GM23338 (cell line): ENCODE measurements at regions not wholly inside any gene's neighbourhood (a gene's known extent, or its start where the extent isn't known, plus 50 kb on each side); places are given as distances from the start of the nearest gene placed in this dataset.

Source experiments
- ATAC-seq: fragments of 200-7000 bp; cut with Tn5 transposase; 3 replicates; pipeline ENCODE4 v1.9.1; 2020
- DNase-seq: peaks from one replicate; pipeline ENCODE4 v3.0.0-alpha.2; 2015; ENCODE audit warnings: low spot score
- H2AFZ ChIP-seq: fragments of 200-600 bp; sonication (generic); 2 replicates; pipeline ENCODE4 v1.8.0; 2016; ENCODE audit warnings: antibody characterized with exemption, mild to moderate bottlenecking, moderate library complexity
- H3F3A ChIP-seq: fragments of 200-600 bp; sonication (generic); replicated peaks from 2 replicates; pipeline ENCODE4 v1.8.0; 2017; ENCODE audit warnings: antibody characterized with exemption, mixed run types, low read depth
- H3K27ac ChIP-seq: fragments of 200-600 bp; sonication (generic); 2 replicates; pipeline ENCODE4 v1.6.1; 2016; ENCODE audit warnings: low read depth
- H3K27me3 ChIP-seq: fragments of 200-600 bp; sonication (generic); 2 replicates; pipeline ENCODE4 v1.8.0; 2016; ENCODE audit warnings: mild to moderate bottlenecking, mixed run types, moderate library complexity; ENCODE audit not compliant: insufficient read depth
- H3K36me3 ChIP-seq: fragments of 200-600 bp; sonication (generic); 2 replicates; pipeline ENCODE4 v1.8.0; 2016; ENCODE audit warnings: mild to moderate bottlenecking; ENCODE audit not compliant: insufficient read depth
- H3K4me1 ChIP-seq: fragments of 200-600 bp; sonication (generic); 2 replicates; pipeline ENCODE4 v1.8.0; 2016; ENCODE audit warnings: mild to moderate bottlenecking, moderate library complexity; ENCODE audit not compliant: insufficient read depth
- H3K4me2 ChIP-seq: fragments of 200-600 bp; sonication (generic); 2 replicates; pipeline ENCODE4 v1.7.1; 2017; ENCODE audit warnings: mixed run types
- H3K4me3 ChIP-seq: fragments of 200-600 bp; sonication (generic); 2 replicates; pipeline ENCODE4 v1.6.1; 2016; ENCODE audit warnings: mixed run types
- H3K79me2 ChIP-seq: fragments of 200-600 bp; sonication (generic); replicated peaks from 2 replicates; pipeline ENCODE4 v1.8.0; 2017; ENCODE audit warnings: mild to moderate bottlenecking; ENCODE audit not compliant: insufficient read depth
- H3K9me2 ChIP-seq: fragments of 200-600 bp; sonication (generic); 2 replicates; pipeline ENCODE4 v1.8.0; 2017; ENCODE audit not compliant: insufficient read depth
- H4K20me1 ChIP-seq: fragments of 200-600 bp; sonication (generic); replicated peaks from 2 replicates; pipeline ENCODE4 v1.8.0; 2017; ENCODE audit warnings: mild to moderate bottlenecking; ENCODE audit not compliant: insufficient read depth
- H3K27ac Mint-ChIP-seq: 2 replicates; pipeline ENCODE4 v1.8.0; 2020; ENCODE audit warnings: inconsistent platforms, mild to moderate bottlenecking, moderate library complexity, mixed read lengths
- H3K27me3 Mint-ChIP-seq: 3 replicates; pipeline ENCODE4 v1.8.0; 2022; ENCODE audit warnings: low read depth, mild to moderate bottlenecking, moderate library complexity, mixed read lengths, inconsistent platforms; ENCODE audit not compliant: insufficient read depth, poor library complexity
- H3K36me3 Mint-ChIP-seq: 3 replicates; pipeline ENCODE4 v1.8.0; 2021; ENCODE audit warnings: low read depth, mild to moderate bottlenecking, inconsistent platforms, moderate library complexity, mixed read lengths
- H3K4me1 Mint-ChIP-seq: 3 replicates; pipeline ENCODE4 v1.8.0; 2020; ENCODE audit warnings: mild to moderate bottlenecking, inconsistent platforms, mixed read lengths
- H3K4me3 Mint-ChIP-seq: 3 replicates; pipeline ENCODE4 v1.8.0; 2021; ENCODE audit warnings: moderate library complexity, mild to moderate bottlenecking, inconsistent platforms, mixed read lengths
- H3K9me3 Mint-ChIP-seq: 3 replicates; pipeline ENCODE4 v1.8.0; 2020; ENCODE audit warnings: moderate library complexity, mild to moderate bottlenecking, inconsistent platforms, mixed read lengths
- CTCF ChIP-seq, 2 experiments: fragments of 200-600 bp in 1 of 2; sonication (generic) in 1 of 2; conservative IDR thresholded peaks; 2 replicates each; pipeline versions ENCODE4 v1.5.1 to v1.6.1; 2016 to 2017; ENCODE audit warnings: antibody characterized with exemption in 2 of 2, low read depth in 2 of 2, mild to moderate bottlenecking in 2 of 2, moderate library complexity in 1 of 2
- ETS1 ChIP-seq: IDR thresholded peaks from 2 replicates; pipeline ENCODE4 v1.6.1; 2016; ENCODE audit warnings: antibody characterized with exemption
- EZH2 ChIP-seq: fragments of 200-600 bp; sonication (generic); IDR thresholded peaks from one replicate; pipeline ENCODE4 v1.8.0; 2017; ENCODE audit warnings: antibody characterized with exemption, mild to moderate bottlenecking, low read depth; ENCODE audit not compliant: unreplicated experiment
- EZH2phosphoT487 ChIP-seq: fragments of 200-600 bp; sonication (generic); IDR thresholded peaks from one replicate; pipeline ENCODE4 v1.8.1; 2018; ENCODE audit warnings: antibody characterized with exemption; ENCODE audit not compliant: unreplicated experiment
- JUNB ChIP-seq: IDR thresholded peaks from one replicate; pipeline ENCODE4 v1.6.1; 2016; ENCODE audit warnings: antibody characterized with exemption; ENCODE audit not compliant: unreplicated experiment
- NANOG ChIP-seq: IDR thresholded peaks from 2 replicates; pipeline ENCODE4 v1.6.1; 2016; ENCODE audit warnings: antibody characterized with exemption, borderline replicate concordance
- POLR2AphosphoS5 ChIP-seq: IDR thresholded peaks from 2 replicates; pipeline ENCODE4 v1.6.1; 2016; ENCODE audit warnings: antibody characterized with exemption, low read depth
- STAT1 ChIP-seq: IDR thresholded peaks from one replicate; pipeline ENCODE4 v1.6.1; 2016; ENCODE audit warnings: antibody characterized with exemption; ENCODE audit not compliant: unreplicated experiment
- ZNF114 ChIP-seq: fragments of 250-450 bp; sonication (Bioruptor Pico); IDR thresholded peaks from 2 replicates; pipeline ENCODE4 v1.5.0; 2020; ENCODE audit warnings: mild to moderate bottlenecking, moderate library complexity
- ZNF331 ChIP-seq: fragments of 250-450 bp; sonication (Bioruptor Pico); IDR thresholded peaks from 2 replicates; pipeline ENCODE4 v1.5.0; 2020; ENCODE audit warnings: low read depth, mild to moderate bottlenecking, moderate library complexity
- TF ChIP-seq, protein P1 (sequence below): fragments of 250-450 bp; sonication (Bioruptor Pico); IDR thresholded peaks from 2 replicates; pipeline ENCODE4 v1.5.0; 2020; ENCODE audit warnings: mild to moderate bottlenecking, moderate library complexity

- Histone ChIP-seq H3K4me1 (no peaks in the 10 kb centered on the region), H3K4me2 (no peak overlapping the region), H3K4me3 (no peak overlapping the region), H3K27me3 (no peaks in the 10 kb centered on the region), H4K20me1 (no peaks in the 10 kb centered on the region), H3K36me3 (no peaks in the 10 kb centered on the region), H3K79me2 (no peaks in the 10 kb centered on the region), H3F3A (no peaks in the 10 kb centered on the region), H2AFZ (no peak overlapping the region), H3K9me2 (no peaks in the 10 kb centered on the region; the same call in 1 of the 2 replicates), H3K27ac (no peak overlapping the region)
- Mint-ChIP-seq H3K36me3 (peaks cover 2% of the 10 kb centered on the region; the same call in 2 of the 3 replicates), H3K27me3 (no peaks in the 10 kb centered on the region), H3K9me3 (peaks cover 87% of the 10 kb centered on the region), H3K27ac (no peak overlapping the region), H3K4me3 (no peak overlapping the region), H3K4me1 (no peaks in the 10 kb centered on the region)
- TF ChIP-seq, protein P1, sequence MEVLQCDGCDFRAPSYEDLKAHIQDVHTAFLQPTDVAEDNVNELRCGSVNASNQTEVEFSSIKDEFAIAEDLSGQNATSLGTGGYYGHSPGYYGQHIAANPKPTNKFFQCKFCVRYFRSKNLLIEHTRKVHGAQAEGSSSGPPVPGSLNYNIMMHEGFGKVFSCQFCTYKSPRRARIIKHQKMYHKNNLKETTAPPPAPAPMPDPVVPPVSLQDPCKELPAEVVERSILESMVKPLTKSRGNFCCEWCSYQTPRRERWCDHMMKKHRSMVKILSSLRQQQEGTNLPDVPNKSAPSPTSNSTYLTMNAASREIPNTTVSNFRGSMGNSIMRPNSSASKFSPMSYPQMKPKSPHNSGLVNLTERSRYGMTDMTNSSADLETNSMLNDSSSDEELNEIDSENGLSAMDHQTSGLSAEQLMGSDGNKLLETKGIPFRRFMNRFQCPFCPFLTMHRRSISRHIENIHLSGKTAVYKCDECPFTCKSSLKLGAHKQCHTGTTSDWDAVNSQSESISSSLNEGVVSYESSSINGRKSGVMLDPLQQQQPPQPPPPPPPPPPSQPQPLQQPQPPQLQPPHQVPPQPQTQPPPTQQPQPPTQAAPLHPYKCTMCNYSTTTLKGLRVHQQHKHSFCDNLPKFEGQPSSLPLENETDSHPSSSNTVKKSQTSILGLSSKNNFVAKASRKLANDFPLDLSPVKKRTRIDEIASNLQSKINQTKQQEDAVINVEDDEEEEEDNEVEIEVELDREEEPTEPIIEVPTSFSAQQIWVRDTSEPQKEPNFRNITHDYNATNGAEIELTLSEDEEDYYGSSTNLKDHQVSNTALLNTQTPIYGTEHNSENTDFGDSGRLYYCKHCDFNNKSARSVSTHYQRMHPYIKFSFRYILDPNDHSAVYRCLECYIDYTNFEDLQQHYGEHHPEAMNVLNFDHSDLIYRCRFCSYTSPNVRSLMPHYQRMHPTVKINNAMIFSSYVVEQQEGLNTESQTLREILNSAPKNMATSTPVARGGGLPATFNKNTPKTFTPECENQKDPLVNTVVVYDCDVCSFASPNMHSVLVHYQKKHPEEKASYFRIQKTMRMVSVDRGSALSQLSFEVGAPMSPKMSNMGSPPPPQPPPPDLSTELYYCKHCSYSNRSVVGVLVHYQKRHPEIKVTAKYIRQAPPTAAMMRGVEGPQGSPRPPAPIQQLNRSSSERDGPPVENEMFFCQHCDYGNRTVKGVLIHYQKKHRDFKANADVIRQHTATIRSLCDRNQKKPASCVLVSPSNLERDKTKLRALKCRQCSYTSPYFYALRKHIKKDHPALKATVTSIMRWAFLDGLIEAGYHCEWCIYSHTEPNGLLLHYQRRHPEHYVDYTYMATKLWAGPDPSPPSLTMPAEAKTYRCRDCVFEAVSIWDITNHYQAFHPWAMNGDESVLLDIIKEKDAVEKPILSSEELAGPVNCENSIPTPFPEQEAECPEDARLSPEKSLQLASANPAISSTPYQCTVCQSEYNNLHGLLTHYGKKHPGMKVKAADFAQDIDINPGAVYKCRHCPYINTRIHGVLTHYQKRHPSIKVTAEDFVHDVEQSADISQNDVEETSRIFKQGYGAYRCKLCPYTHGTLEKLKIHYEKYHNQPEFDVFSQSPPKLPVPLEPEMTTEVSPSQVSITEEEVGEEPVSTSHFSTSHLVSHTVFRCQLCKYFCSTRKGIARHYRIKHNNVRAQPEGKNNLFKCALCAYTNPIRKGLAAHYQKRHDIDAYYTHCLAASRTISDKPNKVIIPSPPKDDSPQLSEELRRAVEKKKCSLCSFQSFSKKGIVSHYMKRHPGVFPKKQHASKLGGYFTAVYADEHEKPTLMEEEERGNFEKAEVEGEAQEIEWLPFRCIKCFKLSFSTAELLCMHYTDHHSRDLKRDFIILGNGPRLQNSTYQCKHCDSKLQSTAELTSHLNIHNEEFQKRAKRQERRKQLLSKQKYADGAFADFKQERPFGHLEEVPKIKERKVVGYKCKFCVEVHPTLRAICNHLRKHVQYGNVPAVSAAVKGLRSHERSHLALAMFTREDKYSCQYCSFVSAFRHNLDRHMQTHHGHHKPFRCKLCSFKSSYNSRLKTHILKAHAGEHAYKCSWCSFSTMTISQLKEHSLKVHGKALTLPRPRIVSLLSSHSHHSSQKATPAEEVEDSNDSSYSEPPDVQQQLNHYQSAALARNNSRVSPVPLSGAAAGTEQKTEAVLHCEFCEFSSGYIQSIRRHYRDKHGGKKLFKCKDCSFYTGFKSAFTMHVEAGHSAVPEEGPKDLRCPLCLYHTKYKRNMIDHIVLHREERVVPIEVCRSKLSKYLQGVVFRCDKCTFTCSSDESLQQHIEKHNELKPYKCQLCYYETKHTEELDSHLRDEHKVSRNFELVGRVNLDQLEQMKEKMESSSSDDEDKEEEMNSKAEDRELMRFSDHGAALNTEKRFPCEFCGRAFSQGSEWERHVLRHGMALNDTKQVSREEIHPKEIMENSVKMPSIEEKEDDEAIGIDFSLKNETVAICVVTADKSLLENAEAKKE (CRISPR knock-in tag), result no peak
- no peak for TF ChIP-seq ZNF114 (CRISPR knock-in tag)
- TF ChIP-seq EZH2phosphoT487, result no peak
- no peak for TF ChIP-seq ETS1
- TF ChIP-seq NANOG, result no peak
- no peak for TF ChIP-seq ZNF331 (CRISPR knock-in tag)
- TF ChIP-seq JUNB, result no peak
- no peak for TF ChIP-seq STAT1
- TF ChIP-seq EZH2, result no peak
- TF ChIP-seq CTCF (conservative IDR thresholded peaks at IDR 0.05; ENCODE audit: low read depth in 2 of 2), result no peak
- no peak for TF ChIP-seq POLR2AphosphoS5
- DNase-seq (no peak), ATAC-seq (no peak)
Measured at GRCh38 chr11:42812361-42812760, 499.4 kb upstream of the API5 start.
